OCI-LY7 (cell line): ENCODE measurements at regions not wholly inside any gene's neighbourhood (a gene's known extent, or its start where the extent isn't known, plus 50 kb on each side); places are given as distances from the start of the nearest gene placed in this dataset.

ENCODE experiments used
- EZH2phosphoT487 ChIP-seq: fragments of 200-600 bp; sonication (generic); IDR thresholded peaks from 2 replicates; pipeline ENCODE4 v1.6.1; 2018; ENCODE audit warnings: low read depth, borderline replicate concordance, mild to moderate bottlenecking, mixed run types, antibody characterized with exemption, low read length, moderate library complexity, mixed read lengths
- TF ChIP-seq, protein P1 (sequence below): fragments of 200-600 bp; sonication (generic); conservative IDR thresholded peaks from 2 replicates; pipeline ENCODE4 v1.5.1; 2014; ENCODE audit warnings: mild to moderate bottlenecking, antibody characterized with exemption, low read length, moderate library complexity, mixed read lengths

DNA sequence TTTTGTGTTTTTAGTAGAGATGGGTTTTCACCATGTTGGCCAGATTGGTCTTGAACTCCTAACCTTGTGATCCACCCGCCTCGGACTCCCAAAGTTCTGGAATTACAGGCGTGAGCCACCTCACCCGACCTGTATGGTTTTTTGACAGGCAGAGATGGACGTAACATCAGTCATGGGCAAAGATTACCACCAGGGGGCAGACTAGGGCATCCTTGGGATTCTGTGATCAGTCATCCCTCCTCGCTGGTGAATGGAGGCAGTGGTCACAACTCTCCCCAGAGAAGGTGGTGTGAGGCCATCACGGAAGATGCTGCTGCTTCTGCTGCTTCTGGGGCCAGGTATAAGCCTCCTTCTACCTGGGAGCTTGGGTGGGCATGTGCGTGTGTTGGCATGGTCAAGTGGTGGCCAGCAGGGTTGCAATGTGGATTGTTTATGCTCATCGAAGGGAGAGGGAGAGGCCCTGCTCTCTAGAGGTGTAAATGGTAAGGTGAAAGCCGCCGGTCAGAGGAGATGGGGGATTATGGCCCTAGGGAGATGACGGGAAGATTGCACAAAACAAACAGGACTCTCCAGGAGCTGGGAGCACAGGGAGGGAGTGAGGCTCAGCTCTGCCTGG lies 122.7 kb upstream of the PRSS1 start:
- TF ChIP-seq, protein P1, sequence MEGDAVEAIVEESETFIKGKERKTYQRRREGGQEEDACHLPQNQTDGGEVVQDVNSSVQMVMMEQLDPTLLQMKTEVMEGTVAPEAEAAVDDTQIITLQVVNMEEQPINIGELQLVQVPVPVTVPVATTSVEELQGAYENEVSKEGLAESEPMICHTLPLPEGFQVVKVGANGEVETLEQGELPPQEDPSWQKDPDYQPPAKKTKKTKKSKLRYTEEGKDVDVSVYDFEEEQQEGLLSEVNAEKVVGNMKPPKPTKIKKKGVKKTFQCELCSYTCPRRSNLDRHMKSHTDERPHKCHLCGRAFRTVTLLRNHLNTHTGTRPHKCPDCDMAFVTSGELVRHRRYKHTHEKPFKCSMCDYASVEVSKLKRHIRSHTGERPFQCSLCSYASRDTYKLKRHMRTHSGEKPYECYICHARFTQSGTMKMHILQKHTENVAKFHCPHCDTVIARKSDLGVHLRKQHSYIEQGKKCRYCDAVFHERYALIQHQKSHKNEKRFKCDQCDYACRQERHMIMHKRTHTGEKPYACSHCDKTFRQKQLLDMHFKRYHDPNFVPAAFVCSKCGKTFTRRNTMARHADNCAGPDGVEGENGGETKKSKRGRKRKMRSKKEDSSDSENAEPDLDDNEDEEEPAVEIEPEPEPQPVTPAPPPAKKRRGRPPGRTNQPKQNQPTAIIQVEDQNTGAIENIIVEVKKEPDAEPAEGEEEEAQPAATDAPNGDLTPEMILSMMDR, result peak; percentile 77
- no peak for TF ChIP-seq EZH2phosphoT487
